ENCODE measurements at regions not wholly inside any gene's neighbourhood (a gene's known extent, or its start where the extent isn't known, plus 50 kb on each side); places are given as distances from the start of the nearest gene placed in this dataset.

GRCh38 chr17:33640629-33641028, 347.5 kb upstream of the ASIC2 start:
- DNase-seq (ENCODE audit: low read depth in 2 of 2): no peak

DNA sequence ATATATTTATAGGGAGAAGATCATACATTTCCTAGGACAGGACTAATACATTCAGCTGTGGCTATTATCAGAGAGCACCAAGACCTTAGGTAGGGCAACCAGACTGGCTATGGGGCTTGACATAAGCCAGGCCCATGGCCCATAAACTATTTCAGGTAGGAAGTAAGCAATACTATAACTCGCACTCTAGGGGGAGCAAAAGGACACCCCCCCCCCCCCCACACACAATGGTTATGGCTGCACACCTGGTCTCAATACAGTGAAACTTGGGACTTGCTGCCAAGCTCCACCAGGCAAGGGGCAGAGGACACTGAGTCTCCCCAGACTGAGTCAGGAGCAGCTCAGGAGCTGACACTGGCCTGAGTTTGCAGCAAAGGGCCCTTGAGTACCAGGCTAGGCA, 348.9 kb upstream of the ASIC2 start:
- DNase-seq (ENCODE audit: low read depth in 2 of 2): no peak

GRCh38 chr17:33647956-33648355, 354.9 kb upstream of the ASIC2 start:
- DNase-seq (ENCODE audit: low read depth in 2 of 2): no peak

- no peak for DNase-seq (ENCODE audit: low read depth in 2 of 2)
These were observed 357.2 kb upstream of the ASIC2 start for GRCh38 chr17:33650304-33650703.

DNA sequence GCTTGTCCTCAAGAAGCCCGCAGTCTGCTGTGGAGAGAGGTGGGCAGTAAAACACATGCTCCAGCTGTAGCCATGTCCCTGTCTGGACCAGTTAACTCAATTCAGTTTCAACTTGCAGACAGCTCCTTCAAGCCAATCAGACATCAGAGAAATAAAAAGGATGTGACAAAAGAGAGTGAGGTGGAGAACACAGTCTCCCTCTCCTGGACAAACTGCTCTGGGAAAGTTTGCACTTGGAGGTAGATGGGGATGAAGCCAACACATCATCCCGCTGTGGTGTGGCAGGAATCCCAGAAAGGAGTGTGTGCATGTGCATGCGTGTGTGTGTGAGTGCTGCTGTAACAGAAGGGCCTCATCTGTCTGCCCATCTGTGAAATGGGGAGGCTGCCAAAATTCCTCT, 358.6 kb upstream of the ASIC2 start:
- no peak for DNase-seq (ENCODE audit: low read depth in 2 of 2)

- no peak for DNase-seq (ENCODE audit: low read depth in 2 of 2)
These were observed 359.8 kb upstream of the ASIC2 start for GRCh38 chr17:33652731-33653398.

DNA sequence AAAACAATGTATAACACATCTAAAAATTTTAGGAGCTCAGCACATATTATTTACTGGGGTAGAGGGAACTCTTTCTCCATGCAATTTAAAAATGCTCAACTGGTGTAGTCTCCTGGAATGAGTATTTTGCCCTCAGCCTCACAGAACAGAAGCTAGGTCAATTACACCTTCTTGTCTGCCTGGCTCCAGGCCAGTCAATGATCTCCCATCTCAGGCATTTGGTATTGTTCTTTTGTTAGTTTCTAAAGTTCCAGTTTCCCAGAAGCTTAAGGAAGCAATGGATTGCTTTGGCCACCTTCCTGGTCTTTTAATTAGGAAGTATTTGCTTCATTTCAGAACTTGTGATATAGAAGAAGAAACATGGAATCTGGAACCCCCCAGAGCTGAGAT, 360.3 kb upstream of the ASIC2 start:
- DNase-seq (ENCODE audit: low read depth in 2 of 2): no peak

GRCh38 chr17:33657181-33657580, 364.1 kb upstream of the ASIC2 start:
- DNase-seq (ENCODE audit: low read depth in 2 of 2): no peak

DNA sequence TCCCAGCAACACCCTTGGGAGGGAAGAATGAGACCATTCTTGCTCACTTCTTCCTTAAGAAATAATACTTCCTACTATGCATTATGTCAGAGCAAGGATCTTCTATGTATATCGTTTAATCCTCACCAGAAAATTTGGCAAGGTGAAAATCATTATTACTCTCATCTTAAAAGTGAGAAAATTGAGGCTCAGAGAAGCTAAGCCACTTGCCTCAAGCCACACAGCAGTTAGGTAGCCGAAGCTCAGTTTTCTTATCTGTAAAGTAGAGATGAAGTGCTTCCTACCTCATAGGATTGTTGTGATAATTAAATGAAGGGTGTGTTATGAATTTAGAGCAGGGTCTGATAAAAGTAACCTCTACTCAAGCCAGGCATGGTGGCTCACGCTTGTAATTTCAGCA, 368.9 kb upstream of the ASIC2 start:
- no peak for DNase-seq (ENCODE audit: low read depth in 2 of 2)

GRCh38 chr17:33664116-33664840, 371.2 kb upstream of the ASIC2 start:
- no peak for DNase-seq (ENCODE audit: low read depth in 2 of 2)

GRCh38 chr17:33667052-33667509, 374.0 kb upstream of the ASIC2 start:
- DNase-seq (ENCODE audit: low read depth in 2 of 2): no peak

GRCh38 chr17:33667671-33668070, 374.6 kb upstream of the ASIC2 start:
- no peak for DNase-seq (ENCODE audit: low read depth in 2 of 2)

- DNase-seq (ENCODE audit: low read depth in 2 of 2): no peak
These were observed 375.4 kb upstream of the ASIC2 start for GRCh38 chr17:33668516-33668915.

DNA sequence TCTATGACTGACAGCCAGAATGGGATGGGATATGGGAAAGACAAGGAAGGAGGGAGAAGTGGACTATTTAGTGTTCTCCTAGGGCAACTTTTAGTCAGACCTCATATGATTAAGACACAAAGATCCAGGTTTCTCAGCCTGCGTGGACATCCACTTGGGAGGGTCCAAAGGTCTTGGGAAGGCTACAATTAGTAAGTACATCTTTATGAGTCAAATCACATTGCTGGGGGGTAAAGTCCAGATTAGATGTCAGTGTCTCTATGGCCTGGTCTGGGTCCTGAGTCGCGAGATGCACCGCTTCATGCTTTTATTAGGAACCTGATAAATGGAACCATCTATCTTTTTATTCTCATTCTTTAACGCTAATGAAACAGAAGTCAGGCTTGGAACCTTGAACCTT, 378.4 kb upstream of the ASIC2 start:
- no peak for DNase-seq (ENCODE audit: low read depth in 2 of 2)

- peak; percentile 3 to 4 for DNase-seq (ENCODE audit: low read depth in 2 of 2)
These were observed 381.6 kb upstream of the ASIC2 start for GRCh38 chr17:33674685-33675084.

- no peak for DNase-seq (ENCODE audit: low read depth in 2 of 2)
These were observed 383.3 kb upstream of the ASIC2 start for GRCh38 chr17:33676444-33676843.

- DNase-seq (ENCODE audit: low read depth in 2 of 2): no peak
These were observed 386.5 kb upstream of the ASIC2 start for GRCh38 chr17:33679595-33679994.

- no peak for DNase-seq (ENCODE audit: low read depth in 2 of 2)
These were observed 387.4 kb upstream of the ASIC2 start for GRCh38 chr17:33680472-33680871.

DNA sequence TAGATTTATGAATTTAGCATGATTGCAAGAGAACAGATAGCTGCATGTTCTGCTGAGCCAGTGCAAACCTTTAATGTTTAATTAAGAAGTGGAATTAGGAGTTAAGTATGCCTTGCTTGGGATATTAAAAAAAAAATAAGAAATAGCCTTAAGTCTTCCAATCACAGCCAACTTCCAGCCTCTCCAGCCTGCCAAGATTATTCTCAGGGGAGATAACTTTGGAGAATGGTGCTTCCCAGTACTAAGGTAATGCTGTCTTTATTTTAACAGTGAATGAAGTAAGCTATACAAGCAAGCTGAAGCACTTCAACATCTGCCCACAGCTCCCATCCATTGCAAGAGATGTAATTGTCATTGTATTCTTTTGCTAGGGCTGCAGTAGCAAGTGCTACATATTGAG, 389.5 kb upstream of the ASIC2 start:
- DNase-seq (ENCODE audit: low read depth in 2 of 2): no peak

- no peak for DNase-seq (ENCODE audit: low read depth in 2 of 2)
These were observed 391.6 kb upstream of the ASIC2 start for GRCh38 chr17:33684735-33685134.

GRCh38 chr17:33686171-33686570, 393.1 kb upstream of the ASIC2 start:
- no peak for DNase-seq (ENCODE audit: low read depth in 2 of 2)

GRCh38 chr17:33687831-33688230, 394.7 kb upstream of the ASIC2 start:
- no peak for DNase-seq (ENCODE audit: low read depth in 2 of 2)

GRCh38 chr17:33688771-33689170, 395.7 kb upstream of the ASIC2 start:
- no peak for DNase-seq (ENCODE audit: low read depth in 2 of 2)

DNA sequence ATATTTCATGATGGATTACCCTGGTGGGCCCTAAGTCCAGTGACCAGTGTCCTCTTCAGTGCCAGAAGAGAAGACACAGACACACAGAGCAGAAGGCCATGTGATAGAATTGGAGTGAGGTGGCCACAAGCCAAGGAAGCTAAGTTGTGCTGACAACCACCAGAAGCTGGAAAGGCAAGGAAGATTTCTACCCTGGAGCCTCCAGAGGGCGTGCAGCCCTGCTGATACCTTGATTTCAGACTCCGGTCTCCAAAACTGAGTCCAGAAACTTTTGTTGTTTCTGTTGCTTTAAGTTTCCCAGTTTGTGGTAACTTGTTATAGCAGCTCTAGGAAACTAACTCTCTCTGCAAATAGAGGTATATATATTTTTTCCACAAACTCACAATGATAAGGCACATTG, 396.6 kb upstream of the ASIC2 start:
- no peak for DNase-seq (ENCODE audit: low read depth in 2 of 2)

Data from fibroblast of skin of left biceps (primary cell).